NCI-H1105 treated with DMSO at 0.1 percent for 48 hours (cell line): ENCODE measurements at regions not wholly inside any gene's neighbourhood (a gene's known extent, or its start where the extent isn't known, plus 50 kb on each side); places are given as distances from the start of the nearest gene placed in this dataset.
"Not testable (repeated sequence)": the region's sequence is repeated elsewhere in the genome, so short reads cannot be mapped to it uniquely, and the experiment has no call there.

Experiments used
- DNase-seq: peaks from one replicate; lab custom pipeline; 2025; lab: John Stamatoyannopoulos, UW

DNA sequence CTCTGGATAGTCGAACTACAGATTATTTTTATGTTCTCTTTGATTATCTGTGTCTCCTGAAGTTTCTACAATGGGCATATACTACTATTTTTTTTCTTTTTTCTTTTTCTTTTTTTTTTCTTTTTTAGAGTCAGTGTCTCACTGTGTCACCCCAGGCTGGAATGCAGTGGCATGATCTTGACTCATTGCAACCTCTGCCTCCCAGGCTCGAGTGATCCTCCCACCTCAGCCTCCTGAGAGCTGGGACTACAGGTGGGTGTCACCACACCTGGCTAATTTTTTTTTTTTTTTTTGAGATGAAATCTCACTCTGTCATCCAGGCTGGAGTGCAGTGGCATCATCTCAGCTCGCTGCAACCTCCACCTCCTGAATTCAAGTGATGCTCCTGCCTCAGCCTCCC is 250.7 kb upstream of the KAZN start:
- no peak for DNase-seq

DNA sequence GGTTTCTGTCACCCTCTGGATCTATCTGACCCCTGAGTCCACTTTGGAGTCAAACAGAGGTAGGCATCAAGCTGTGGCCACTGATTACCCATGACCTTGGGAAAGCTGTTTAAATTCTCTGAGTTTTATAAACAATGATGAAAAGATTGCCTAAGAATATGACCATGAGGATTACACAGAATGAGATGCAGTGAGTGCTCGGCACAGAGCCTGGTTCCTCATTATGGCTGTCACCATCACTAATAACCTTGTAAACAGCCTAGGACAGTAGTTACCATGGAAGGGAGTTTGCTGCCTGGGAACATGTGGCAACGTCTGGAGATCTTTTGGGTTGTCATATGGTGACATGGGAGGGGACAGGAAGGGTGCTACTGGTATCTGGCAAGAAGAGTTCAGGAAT is 248.3 kb upstream of the KAZN start:
- DNase-seq = no peak

DNA sequence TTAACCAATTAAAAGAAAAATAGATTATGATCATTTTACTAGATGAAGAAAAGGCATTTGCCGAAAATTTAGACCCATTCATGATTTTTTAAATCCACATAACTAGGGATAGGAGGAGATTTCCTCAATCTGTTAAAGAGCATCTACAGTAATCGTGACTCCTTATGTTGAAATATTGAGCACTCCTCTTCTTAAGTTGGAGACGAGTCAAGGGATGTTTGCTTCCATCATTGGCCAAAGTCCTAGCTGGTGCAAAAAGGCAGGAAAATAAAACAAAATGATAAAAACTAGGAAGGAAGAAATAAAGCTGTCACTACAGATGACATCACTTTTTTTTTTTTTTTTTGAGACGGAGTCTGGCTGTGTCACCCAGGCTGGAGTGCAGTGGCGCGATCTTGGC is 245.6 kb upstream of the KAZN start:
- DNase-seq = no peak

DNA sequence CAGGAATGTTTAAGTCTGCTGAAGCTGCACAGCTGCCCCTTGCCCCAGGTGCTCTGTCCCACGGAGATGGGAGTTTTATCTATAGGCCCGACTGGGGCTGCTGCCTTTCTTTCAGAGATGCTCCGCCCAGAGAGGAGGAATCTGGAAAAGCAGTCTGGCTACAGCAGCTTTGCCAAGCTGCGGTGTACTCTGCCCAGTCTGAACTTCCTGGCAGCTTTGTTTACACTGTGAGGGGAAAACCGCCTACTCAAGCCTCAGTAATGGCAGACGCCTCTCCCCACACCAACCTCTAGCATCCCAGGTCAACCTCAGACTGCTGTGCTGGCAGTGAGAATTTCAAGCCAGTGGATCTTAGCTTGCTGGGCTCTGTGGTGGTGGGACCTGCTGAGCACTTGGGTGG is 237.5 kb upstream of the KAZN start:
- not testable (repeated sequence) for DNase-seq

DNA sequence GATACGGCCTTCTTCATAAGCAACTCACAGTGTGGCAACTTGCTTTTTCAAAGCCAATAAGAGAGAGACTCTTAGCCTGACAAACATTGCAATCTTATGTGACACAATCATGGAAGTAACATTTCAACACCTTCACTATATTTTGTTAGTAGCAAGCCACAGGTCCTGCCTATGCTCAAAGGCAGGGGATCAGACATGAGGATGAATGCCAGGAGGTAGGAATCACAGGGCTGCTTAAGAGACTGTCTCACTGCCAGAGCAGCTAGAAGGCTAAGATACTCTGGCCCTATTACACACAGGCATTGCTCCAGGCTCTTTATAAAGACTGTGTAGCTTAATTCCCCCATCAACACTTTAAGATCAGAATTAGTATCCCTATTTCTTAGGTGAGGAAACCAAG is 236.2 kb upstream of the KAZN start:
- DNase-seq = no peak

DNA sequence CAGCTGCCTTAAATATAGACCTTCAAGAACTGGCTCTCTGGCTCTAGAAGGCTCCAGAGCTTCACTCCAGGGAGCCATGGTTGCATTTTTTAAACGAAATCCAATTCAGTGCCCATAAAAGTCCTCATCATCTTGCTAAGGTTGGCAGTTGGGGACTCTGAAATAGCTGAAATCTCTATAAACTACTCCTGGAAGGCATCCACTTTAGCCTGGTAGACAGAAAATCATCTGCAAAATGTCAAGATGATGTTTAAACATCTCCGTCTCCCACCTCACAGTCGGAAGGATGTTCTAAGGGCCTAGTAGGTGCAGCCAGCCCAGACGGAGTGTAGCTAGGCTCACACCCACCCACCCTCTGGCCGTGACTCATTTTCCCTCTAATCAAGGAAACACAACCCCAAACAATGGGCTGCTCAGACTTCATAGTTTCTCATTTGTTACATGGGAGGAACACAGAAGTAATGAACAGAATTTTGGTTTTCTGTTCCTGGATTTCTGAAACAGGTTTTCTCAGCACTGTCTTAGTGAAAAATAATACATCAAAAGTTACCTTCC is 235.4 kb upstream of the KAZN start:
- DNase-seq = no peak

DNA sequence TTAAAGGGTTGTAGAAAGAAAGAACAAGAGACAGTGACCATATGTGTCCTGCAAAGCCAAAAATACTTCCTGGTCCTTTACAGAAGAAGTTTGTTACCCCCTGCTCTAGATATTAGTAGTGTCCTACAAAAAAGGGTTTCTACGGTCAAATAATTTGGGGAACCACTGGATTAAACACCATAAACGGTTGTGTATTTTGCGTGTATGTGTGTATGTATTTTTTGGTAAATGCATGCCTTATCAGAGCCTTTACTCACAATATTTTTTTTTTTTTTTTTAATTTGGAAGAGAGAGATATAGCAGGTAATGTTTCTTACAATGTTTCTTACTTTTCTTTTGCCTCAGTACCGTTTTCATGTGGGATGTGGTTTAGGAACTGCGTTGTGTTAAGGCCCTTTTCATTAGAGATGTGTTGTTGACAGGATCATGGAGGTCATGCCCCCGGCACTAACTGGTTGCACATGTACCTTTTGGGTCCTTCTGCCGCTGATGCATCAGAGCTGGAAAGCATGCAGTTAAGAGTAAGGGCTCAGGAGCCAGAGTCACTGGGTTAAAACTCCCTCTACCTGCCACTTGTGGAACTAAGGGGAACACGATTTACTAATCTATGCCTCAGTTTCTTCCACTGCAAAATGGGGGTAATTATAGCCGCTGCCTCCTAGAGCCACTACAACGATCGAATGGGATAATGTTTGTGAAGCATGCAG is 234.6 kb upstream of the KAZN start:
- no peak for DNase-seq

DNA sequence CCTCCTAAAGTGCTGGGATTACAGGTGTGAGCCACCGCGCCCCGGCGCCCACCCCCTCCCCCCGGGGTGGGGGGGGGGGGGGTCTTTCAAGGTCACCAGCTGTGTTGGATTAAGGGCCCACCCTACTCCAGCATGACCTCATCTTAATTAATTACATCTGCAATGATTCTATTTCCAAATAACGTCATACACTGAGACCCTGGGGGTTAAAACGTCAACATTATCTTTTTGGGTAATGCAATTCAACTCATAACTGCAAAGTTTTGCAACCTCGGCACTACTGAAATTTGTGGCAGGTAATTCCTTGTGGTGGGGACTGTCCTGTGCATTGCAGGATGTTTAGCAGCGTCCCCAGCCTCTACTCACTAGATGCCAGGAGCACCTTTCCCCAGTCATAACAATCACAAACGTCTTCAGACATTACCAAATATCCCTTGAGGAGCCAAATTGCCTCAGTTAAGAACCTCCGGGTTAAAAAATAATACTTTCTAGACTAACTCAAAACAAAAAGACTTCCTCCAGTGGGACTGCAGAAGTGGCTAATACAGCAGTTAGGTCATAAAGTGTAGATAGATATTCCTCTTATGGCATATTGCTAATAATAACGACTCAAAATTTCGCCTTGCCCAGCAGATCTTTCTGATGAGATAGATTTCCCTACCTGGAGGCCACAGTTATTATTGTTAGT is 233.0 kb upstream of the KAZN start:
- DNase-seq = no peak

DNA sequence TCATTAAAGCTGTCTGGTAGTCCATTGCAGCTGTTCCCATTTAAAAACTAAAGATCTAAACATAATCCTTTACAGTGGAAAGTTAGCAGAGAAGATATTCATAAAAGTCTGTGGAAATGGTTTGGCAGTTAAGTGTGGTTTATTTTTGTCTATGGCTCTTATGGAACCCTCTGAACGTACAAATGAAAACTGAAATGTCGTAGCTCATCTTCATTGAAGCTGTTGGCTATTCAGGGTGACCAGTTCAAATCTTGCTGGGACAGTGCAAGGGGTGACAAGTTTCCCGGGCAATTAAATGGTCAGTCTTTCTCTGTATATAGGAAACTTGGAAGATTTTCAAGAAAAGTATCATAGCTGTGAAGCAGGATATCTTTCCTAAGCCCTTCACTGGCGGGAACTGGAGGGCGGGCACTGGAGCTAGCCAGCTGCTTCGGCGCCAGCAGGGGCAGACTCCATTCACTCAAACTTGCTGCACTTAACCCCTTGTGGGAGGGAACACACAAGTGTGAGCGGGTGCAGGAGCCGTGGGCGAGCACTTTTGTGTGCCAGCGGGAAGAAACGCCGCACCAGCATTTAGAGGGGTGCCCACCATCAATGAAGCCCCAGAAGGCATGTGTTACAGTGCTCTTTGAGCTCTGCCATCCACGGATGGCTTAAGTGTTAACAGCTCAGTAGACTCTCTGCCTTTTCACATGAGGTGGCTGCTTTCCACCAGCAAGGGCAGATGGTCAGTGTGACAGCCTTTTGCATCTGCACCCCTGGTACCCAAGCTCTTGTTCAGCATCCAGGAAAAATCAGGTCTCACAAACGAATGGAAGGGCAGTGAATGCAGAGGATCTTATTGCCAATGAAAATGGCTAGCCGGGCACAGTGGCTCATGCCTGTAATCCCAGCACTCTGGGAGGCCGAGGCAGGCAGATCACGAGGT is 232.1 kb upstream of the KAZN start:
- DNase-seq = no peak

DNA sequence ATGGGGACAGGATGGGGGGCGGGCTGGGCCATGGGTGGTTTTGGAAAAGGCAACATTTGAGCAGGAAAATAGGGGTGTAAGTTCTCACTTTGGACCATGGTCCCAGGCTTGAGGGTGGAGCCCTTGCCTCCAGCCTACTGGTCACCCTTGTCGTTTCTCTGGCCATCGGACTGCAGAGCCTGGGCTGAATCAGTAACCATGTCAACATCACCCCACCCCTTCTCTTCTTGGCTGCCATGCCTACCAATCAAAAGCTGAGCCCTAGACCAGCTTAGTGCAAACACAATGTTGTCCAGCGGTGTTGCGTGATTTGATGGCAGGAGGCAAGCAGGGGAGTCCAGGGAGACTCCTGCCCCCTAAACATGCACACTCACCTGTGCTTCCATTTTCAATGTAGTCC is 231.0 kb upstream of the KAZN start:
- no peak for DNase-seq

DNA sequence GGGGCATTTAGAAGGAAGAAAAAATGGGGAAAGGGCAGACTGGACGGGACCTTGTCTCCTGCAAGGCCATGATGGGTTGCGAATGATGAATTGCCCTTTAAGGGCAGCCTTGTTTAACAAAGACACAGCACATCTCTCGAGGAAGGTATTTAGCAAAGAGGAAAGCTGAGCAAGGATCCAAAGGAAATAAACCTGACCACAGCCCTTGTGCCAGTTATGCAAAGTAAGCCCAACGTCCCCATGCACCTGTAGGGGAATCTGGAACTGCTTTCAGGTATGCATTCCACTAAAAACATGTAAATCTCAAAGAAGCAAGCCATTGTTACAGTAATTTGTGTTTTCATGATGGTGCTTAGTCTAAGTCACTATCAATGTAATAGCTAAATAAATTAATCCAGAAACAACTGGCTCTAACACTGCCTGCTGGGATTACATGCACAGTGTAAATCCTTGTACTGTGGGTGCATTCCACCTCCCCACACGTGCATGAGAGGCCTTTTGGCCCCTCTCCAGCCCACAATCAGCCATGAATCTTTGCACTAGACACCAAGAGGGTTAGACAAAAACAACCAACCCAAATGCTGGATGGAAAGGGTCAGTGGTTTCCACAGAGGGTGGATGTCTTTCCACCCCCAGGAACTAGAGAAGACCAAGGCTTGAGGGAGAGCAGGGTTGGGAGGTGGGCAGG is 228.8 kb upstream of the KAZN start:
- DNase-seq = no peak

DNA sequence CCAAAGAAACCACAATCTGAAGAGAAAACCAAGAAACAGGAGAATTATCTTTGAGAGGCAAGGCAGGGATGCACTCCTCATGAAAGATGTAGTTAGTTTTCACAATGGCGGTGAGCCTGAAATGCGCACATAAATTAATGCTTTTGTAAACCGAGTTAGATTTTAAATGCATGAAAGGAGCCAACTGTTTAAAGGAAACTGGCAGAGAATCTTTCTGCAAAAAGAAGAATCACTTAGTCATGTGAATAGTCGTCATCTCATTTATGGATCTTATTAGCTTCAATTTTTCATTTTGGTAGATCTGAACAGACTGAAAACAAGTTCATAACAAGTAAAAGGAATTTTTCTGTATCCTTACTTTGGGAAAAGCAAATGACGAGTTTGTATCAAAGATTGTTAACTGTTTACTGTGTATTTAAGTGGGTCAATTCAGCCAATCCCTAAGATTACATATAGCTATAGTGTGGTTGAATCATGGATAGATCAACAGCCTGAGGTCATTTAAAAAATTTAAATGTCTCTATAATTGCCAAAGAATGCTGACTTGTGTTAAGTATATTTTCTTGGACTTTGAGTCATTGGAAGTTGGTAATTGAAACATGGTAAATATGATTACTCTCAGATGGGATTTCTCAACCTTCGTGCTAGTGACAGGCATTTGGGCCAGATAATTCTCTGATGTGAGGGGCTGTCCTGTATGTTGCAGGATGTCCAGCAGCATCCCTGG is 226.6 kb upstream of the KAZN start:
- no peak for DNase-seq

DNA sequence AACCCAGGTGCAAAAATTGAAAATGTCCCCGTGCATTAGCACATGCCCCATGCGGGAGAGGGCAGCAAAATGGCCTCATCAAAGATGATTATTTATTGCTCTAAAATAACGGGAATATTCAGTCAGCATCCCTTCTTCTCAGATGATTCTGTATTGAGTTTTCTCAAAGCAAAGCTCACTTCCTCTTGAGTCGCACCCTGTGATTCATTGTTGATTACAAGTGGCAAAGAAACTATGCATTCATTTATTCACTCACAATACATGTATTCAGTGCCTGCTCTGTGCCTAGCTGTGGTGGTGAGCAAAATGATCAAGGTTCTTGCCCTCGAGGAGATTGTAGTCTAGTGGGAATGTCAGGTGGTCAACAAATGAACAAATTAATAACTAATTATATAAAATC is 226.0 kb upstream of the KAZN start:
- DNase-seq = no peak

DNA sequence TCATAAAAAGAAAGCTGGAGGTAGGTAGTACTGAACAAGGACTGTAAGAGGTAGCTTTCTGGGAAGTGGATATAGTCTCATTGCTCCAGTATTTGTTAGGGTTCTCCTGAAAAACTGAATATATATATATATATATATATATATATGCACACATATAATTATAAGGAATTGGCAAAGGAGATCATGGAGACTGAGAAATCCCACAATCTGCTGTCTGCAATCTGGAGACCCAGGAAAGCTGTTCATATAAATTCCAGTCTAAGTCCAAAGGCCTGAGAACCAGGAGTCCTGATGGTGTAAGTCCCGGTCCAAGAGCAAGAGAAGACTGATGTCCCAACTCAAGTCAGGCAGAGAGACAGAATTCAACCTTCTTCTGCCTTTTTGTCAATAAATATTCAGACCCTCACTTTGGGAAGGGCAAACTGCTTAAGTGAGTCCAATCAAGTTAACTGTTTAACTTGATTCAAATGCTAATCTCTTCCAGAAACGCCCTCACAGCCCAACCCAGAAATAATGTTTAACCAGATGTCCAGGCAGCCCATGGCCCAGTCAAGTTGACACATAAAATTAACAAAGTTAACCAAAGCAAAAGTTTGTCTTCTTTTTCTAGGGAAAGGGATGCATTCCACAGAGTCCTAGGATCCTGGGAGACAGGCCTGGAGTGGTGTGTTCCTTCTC is 225.3 kb upstream of the KAZN start:
- DNase-seq = no peak

DNA sequence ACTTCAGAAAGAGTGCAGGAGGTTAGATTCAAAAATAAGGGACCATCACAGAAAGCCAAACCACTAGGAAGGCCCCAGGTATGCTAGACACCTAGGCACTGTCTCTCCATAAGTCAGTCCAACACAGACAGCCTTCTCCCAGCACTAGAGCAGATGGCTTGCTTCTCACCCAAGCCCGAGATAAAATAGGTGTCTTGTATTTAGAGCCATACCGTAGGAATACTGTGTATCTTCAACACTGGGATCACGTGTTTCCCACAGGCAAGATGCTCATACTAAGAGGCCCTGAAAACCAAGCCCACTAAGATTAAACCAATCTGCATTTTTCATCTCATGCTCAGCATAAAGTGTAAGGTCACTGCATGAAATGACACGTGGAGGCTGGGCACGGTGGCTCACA is 223.3 kb upstream of the KAZN start:
- DNase-seq = no peak

DNA sequence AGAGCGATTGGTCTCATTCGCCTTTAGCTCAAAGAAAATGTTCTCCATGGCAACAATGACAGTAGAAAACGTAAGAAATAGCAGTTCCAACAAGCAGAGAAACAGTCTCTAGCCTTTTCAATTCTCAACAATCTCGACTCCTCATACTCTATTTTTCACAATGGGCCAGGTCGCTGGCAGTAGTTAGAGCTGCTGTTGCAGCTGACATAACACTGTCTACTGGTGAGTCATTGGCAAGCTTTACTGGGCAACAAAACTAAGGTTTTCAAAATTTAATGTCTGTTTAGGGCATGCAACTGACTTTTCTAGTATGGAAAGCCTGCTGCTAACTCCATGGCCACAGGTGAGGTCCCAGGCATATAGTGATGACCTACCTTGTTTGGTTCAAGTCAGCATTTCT is 221.1 kb upstream of the KAZN start:
- no peak for DNase-seq

DNA sequence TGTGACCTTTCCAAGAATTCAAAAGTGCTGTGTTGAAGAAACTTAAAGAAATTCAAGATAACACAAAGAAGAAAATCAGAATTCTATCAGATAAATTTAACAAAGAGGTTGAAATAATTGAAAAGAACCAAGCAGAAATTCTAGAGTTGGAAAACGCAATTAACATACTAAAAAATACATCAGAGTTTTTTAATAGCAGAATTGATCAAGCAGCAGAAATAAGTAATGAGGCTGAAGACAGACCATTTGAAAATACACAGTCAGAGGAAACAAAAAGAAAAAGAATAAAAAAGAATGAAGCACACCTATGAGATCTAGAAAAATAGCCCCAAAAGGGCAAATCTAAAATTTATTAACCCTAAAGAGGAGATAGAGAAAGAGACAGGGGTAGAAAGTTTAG is 218.1 kb upstream of the KAZN start:
- no peak for DNase-seq

DNA sequence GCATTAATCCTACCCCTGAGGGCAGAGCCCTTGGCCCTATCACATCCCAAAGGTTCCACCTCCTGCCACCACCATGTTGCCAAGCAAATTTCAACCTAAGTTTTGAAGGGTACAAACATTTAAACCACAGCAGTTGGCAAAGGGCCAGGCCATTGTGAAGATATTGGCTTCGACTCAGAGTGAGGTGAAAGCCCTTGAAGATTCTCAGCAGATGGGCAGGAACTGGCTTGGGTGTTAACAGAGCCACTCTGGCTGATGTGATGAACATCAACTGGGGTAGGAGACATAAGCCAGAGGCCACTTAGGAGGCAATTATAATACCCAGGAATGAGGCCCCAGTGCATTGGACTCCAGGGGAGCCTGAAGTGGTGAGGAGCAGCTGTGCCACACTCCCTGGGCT is 207.7 kb upstream of the KAZN start:
- peak; percentile 44 for DNase-seq

DNA sequence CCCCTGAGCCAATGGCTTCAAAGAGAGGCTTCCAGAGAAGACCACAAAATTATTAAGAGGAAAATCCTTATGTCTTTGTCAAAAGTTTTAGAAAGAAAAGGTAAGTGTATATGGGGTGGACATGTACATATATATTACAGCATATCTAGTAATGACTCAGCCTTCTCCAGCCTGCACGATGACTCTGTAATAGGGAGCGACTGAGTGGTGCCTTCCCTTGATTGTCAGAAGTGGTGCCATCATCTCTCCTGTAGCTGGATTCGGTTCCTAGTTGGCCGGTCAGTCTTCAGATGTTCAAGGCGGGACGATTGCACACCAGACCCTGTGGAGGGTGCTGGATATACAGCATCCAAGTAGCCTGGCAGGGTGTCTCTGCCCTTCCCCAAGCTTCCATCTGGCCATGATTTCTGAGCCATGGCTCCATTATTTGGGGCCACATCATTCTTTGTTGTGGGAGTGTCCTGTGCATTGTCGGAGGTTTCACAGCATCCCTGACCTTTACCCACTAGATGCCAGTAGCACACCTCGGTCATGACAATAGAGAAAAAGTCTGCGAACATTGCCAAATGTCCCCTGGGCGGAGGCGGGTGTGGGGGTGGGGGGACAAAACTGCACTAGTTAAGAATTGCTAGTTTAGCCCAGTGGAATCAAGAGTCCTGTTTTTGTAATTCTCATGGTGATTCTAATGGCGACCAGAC is 206.2 kb upstream of the KAZN start:
- DNase-seq = no peak

DNA sequence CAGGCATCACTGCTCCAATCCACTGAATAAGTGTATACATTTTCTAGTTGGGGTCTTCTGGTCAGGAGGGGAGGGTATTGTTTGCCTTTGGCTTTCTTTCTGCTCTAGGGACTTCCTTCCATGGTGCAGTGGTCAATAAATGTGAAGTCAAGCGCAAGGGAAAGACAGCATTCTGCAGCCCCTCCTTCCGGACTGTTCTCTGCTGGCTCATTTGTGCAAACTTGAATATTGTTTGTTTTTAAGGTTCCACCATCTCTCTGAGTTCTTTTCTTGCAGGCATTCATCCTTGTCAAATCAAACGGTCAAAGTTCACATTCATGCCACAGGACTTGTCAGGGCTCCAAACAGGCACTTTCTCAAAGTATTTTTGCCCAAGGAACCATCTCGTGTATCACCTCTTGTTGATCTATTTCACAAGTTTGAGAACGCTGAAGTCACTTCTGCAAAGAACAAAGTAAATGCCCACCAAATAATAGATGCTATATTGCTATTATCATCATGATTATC is 205.6 kb upstream of the KAZN start:
- DNase-seq = no peak
